ENCODE measurements at regions not wholly inside any gene's neighbourhood (a gene's known extent, or its start where the extent isn't known, plus 50 kb on each side); places are given as distances from the start of the nearest gene placed in this dataset.

GRCh38 chr16:72256398-72257066 lies 84.6 kb upstream of the PMFBP1 start:
- TF ChIP-seq MYC (IDR thresholded peaks at IDR 0.05; ENCODE audit: low read depth, low read length) (no peak), CTCF (IDR thresholded peaks at IDR 0.05; ENCODE audit: low read depth, low read length) (no peak), POLR2A (IDR thresholded peaks at IDR 0.05; ENCODE audit: extremely low read depth, insufficient read length) (no peak), MAX (IDR thresholded peaks at IDR 0.05; ENCODE audit: low read depth, low read length) (no peak)
- no peak for DNase-seq (ENCODE audit: low read depth)
- no peak overlapping the region for H3K4me3 ChIP-seq (ENCODE audit: low read depth, low read length)

- no peak overlapping the region for H3K4me3 ChIP-seq (ENCODE audit: low read depth, low read length)
- DNase-seq (ENCODE audit: low read depth), result no peak
- TF ChIP-seq CTCF (IDR thresholded peaks at IDR 0.05; ENCODE audit: low read depth, low read length), result no peak
- TF ChIP-seq MAX (IDR thresholded peaks at IDR 0.05; ENCODE audit: low read depth, low read length), result no peak
- no peak for TF ChIP-seq POLR2A (IDR thresholded peaks at IDR 0.05; ENCODE audit: extremely low read depth, insufficient read length)
- TF ChIP-seq MYC (IDR thresholded peaks at IDR 0.05; ENCODE audit: low read depth, low read length), result no peak
Measured at GRCh38 chr16:72255786-72256185, 83.8 kb upstream of the PMFBP1 start.

- no peak for DNase-seq (ENCODE audit: low read depth)
- no peak for TF ChIP-seq CTCF (IDR thresholded peaks at IDR 0.05; ENCODE audit: low read depth, low read length)
- no peak for TF ChIP-seq MAX (IDR thresholded peaks at IDR 0.05; ENCODE audit: low read depth, low read length)
- TF ChIP-seq MYC (IDR thresholded peaks at IDR 0.05; ENCODE audit: low read depth, low read length), result no peak
- TF ChIP-seq POLR2A (IDR thresholded peaks at IDR 0.05; ENCODE audit: extremely low read depth, insufficient read length), result no peak
- no peak overlapping the region for H3K4me3 ChIP-seq (ENCODE audit: low read depth, low read length)
Measured at GRCh38 chr16:72247821-72248253, 75.9 kb upstream of the PMFBP1 start.

- no peak for DNase-seq (ENCODE audit: low read depth)
- H3K4me3 ChIP-seq (ENCODE audit: low read depth, low read length), result no peak overlapping the region
- no peak for TF ChIP-seq MYC (IDR thresholded peaks at IDR 0.05; ENCODE audit: low read depth, low read length)
- TF ChIP-seq POLR2A (IDR thresholded peaks at IDR 0.05; ENCODE audit: extremely low read depth, insufficient read length), result no peak
- no peak for TF ChIP-seq CTCF (IDR thresholded peaks at IDR 0.05; ENCODE audit: low read depth, low read length)
- no peak for TF ChIP-seq MAX (IDR thresholded peaks at IDR 0.05; ENCODE audit: low read depth, low read length)
Measured at GRCh38 chr16:72246423-72246822, 74.5 kb upstream of the PMFBP1 start.

- DNase-seq (ENCODE audit: low read depth), result no peak
- H3K4me3 ChIP-seq (ENCODE audit: low read depth, low read length), result no peak overlapping the region
- TF ChIP-seq POLR2A (IDR thresholded peaks at IDR 0.05; ENCODE audit: extremely low read depth, insufficient read length), result no peak
- TF ChIP-seq MYC (IDR thresholded peaks at IDR 0.05; ENCODE audit: low read depth, low read length), result no peak
- no peak for TF ChIP-seq MAX (IDR thresholded peaks at IDR 0.05; ENCODE audit: low read depth, low read length)
- no peak for TF ChIP-seq CTCF (IDR thresholded peaks at IDR 0.05; ENCODE audit: low read depth, low read length)
Measured at GRCh38 chr16:72244853-72245252, 72.9 kb upstream of the PMFBP1 start.
